ENCODE measurements at regions not wholly inside any gene's neighbourhood (a gene's known extent, or its start where the extent isn't known, plus 50 kb on each side); places are given as distances from the start of the nearest gene placed in this dataset.
"Not testable (repeated sequence)": the region's sequence is repeated elsewhere in the genome, so short reads cannot be mapped to it uniquely, and the experiment has no call there.

DNA sequence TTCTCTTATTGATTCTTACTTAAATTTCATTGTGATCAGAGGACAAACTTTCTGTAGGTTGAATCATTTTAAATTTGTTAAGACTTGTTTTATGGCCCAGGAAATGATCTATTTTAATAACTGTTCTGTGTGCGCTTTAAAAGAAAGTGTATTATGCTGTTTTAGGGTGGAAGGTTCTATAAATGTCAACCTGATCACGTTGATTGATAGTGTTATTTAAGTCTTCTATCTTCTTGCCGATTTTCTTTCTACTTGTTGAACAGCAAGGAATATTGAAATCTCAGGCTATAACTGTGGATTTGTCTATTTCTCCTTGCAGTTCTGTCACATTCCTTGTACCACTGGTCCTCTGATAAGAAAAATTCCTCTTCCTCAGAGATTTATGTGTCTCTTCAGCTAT, 112.7 kb downstream of the TANC2 start:
- DNase-seq (ENCODE audit: low spot score): no peak

DNA sequence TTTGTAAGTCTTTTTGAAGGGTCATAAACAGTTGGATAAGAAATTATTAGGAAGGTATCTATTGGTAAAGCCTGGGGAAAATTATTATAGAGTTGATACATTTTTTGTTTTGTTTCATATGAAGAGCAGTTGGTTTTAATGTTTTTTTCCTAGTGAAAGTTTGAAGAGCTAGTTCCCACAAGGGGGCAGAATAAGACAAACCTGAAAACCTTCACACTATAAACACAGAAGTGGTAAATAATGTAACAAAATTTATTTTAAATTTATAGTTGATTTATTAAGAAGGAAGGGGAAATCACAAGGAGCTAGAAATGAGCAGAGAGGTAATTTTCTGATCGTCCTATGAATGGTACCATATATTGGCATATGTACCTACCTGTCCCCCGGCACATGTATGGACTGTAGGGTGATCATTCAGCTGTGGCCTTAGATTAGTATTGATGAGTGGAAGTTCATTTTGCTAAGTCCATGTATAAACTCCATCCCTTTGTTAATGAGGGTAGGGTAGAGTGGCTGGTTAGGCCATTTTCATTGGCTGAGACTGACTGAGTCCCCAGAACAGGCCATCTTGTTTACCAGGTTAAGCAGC, 116.3 kb downstream of the TANC2 start:
- peak; percentile 38 for DNase-seq (ENCODE audit: low spot score)

DNA sequence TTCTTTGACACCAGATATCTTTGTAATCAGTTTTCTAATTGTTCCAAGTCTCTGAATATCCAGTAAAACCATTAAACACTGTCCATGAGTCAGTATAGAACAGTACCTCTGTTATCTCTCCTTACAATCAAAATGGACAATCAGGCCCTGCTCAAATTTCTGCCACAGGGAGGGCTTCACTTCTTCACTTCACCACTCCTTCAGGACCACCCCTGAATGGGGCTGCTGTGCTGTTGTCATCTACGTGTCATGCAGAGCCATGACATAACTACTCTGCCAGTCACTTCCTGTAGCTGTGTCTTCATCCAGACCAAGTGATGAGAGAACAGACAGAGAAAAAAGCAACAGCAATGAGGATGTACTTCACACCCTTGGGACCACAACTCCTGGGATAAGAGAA, 116.9 kb downstream of the TANC2 start:
- no peak for DNase-seq (ENCODE audit: low spot score)

DNA sequence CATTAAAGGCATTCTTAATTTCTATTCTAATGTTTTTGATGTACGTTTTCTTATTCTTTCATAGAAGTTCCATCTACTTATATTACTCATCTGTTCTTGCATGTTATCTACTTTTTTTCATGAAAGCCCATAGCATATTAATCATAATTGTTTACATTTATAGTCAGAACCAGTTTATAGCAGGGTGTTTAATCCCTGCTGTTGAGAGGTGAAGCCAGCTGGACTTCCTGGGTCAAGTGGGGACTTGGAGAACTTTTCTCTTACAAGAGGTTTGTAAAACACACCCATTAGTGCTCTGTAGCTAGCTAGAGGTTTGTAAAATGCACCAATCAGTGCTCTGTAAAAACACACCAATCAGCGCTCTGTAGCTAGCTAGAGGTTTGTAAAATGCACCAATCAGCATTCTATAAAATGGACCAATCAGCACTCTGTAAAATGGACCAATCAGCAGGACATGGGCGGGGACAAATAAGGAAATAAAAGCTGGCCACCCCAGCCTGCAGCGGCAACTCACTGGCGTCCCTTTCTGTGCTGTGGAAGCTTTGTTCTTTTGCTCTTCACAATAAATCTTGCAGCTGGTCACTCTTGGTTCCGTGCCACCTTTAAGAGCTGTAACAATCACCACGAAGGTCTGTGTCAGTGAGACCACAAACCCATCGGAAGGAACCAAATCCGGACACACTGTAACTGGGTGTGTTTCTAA, 120.6 kb downstream of the TANC2 start:
- DNase-seq (ENCODE audit: low spot score): no peak

DNA sequence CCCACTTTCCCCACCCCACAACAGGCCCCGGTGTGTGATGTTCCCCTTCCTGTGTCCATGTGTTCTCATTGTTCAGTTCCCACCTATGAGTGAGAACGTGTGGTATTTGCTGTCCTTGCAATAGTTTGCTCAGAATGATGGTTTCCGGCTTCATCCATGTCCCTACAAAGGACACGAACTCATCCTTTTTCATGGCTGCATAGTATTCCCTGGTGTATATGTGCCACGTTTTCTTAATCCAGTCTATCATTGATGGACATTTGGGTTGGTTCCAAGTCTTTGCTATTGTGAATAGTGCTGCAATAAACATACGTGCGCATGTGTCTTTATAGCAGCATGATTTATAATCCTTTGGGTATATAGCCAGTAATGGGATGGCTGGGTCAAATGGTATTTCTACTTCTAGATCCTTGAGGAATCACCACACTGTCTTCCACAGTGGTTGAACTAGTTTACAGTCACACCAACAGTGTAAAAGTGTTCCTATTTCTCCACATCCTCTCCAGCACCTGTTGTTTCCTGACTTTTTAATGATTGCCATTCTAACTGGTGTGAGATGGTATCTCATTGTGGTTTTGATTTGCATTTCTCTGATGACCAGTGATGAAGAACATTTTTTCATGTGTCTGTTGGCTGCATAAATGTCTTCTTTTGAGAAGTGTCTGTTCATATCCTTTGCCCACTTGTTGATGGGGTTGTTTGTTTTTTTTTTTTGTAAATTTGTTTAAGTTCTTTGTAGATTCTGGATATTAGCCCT, 124.5 kb downstream of the TANC2 start:
- not testable (repeated sequence) for DNase-seq (ENCODE audit: low spot score)

DNA sequence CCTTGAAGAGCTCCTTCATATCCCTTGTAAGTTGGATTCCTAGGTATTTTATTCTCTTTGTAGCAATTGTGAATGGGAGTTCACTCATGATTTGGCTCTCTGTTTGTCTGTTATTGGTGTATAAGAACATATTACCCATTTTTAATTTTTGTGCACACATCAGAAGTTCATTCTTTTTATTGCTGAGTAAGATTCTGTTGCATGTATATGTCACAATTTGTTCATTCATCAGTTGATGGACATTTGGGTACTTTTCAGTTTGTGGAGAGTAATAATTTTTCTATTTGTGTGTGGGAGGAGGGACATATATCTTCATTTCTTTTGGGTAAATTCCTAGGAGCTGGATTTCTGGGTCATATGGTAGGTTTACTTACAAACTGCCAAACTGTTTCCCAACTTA, 125.9 kb downstream of the TANC2 start:
- DNase-seq (ENCODE audit: low spot score): not testable (repeated sequence)

DNA sequence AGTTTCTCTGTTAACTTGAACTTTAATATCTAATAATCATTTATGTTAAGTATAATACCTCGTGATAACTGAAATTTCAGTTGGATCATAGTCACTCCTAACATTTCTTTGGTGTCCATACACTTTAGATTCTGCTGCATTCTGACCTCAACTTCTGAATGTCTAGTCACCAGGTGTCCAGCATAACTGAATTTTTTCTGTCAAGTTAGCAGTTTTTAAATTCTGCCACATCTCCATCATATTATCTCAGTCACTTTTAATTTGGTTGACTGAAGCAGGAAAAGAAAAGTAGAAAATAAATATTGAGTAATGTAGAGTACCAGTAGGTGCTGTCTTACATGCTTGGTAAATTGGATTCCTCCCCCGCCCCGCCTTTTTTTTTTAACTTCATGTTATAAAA, 128.6 kb downstream of the TANC2 start:
- no peak for DNase-seq (ENCODE audit: low spot score)

DNA sequence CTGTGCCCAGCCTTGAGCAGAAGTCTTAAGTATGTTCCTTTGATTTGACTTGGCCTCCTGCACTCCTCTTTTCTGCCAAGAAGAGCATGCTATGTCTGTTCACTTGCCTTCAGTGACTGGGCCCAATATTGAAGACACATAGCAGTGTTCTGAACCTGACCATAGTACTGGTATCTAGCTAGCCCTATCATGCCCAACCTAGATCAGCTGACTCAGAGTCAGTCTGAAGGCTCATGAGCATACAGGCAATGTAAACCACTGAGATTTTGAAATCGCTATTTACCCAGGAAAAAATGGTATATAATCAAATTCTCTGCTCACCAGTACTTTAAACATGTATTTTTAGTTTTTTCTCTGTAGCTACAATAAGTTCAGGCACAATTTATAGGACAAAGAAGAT, 129.4 kb downstream of the TANC2 start:
- no peak for DNase-seq (ENCODE audit: low spot score)

DNA sequence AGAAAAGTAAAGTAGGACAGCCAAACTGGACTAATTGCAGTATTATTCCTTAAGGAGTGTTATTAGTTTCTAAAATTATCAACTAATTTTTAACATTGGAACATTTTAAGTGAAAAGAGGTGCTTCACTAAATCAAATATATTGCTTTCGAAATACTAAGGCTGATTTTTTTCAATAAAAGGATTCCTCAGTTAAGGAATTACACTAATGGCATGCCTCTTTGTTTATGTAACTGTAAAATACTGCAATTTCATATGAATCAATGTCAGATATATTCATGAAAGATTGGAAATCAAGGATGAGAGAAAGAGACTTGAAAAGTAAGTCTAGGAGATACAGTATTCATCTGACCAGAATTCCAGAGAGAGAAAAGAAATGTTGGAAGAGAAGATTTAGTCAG, 129.8 kb downstream of the TANC2 start:
- DNase-seq (ENCODE audit: low spot score): no peak

DNA sequence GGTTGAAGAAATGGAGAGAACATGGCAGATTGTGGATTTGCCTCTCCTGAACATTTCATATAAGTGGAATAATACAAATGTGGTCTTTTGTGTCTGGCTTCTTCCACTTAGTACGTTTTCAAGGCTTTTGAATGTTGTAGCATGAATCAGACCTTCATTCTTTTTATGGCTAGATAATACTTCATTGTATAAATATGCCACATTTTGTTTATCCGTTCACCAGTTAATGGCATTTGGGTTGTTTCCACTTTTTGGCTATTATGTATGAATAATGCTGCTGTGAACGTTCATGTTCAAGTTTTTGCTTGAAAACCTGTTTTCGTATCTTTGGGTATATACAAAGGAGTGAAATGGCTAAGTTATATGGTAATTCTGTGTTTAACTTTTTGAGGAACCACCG, 130.4 kb downstream of the TANC2 start:
- DNase-seq (ENCODE audit: low spot score): no peak

DNA sequence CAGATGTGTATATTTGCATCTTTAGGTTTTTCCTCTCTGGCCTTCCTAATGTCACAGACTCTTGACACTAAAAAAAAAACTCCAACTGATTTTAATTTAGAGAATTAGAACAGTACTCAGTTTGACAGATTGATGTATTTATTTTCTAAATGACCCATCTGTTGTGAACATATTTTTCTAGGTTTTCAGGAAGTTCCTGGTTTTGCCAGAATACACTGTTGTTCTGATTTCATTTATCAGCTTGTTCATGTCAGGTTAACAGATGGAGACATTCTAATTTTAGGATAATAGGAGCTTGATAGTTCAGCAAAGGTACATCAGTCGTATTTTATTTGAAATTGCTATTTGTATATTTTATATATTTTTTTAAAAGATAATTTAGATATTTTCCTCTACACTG, 133.4 kb downstream of the TANC2 start:
- DNase-seq (ENCODE audit: low spot score): no peak

DNA sequence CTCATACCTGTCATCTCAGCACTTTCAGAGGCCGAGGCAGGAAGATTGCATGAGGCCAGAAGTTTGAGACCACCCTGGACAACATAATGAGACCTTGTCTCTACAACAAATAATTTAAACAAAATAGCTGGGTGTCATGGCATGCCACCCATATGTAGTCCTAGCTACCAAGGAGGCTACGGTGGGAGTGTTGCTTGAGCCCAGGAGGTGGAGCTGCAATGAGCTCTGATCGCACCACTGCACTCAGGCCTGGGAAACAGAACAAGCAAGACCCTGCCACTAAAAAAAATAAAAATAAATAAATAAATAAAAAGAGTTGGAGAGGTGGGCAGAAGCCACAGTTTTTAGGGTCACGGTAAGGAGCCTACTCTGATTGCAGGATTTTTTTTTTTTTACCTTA, 136.0 kb downstream of the TANC2 start:
- no peak for DNase-seq (ENCODE audit: low spot score)

DNA sequence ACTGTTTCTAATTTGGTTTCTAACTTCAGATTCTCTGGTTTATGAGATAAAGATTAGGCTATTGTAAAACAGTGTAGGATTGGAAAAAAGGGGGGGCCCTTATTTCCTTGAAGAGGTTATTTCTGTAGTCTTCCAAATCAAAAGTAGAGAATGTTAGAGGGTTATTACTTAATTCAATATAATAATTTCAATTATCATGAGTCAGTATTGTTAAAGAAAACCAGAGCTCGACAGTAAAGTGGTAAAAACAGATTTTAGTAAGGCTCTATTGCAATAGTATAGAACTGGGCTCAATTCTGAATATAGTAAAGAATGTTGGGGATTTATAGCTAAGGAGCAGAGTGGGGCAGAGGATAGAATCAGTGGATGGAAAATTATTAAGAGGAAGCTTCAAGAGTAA, 140.0 kb downstream of the TANC2 start:
- DNase-seq (ENCODE audit: low spot score): no peak

DNA sequence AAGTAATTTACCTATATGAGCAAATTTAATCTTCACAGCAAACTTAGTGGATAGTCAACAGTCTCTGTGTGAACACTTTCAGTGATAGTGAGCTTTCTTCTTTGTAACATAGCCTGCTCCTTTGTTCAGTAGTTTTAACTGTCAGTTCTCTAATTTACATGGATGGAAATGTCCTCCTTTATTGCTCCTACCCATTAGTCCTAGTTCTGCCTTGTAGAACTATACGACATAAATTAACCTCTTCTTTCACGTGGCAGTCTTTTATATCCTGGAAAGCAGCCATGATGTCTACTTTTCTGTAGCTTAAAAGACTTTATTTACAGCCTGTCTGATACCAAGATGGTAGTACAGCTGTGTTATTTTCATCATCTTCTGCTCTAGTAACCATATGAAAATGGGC, 143.6 kb downstream of the TANC2 start:
- DNase-seq (ENCODE audit: low spot score): no peak

DNA sequence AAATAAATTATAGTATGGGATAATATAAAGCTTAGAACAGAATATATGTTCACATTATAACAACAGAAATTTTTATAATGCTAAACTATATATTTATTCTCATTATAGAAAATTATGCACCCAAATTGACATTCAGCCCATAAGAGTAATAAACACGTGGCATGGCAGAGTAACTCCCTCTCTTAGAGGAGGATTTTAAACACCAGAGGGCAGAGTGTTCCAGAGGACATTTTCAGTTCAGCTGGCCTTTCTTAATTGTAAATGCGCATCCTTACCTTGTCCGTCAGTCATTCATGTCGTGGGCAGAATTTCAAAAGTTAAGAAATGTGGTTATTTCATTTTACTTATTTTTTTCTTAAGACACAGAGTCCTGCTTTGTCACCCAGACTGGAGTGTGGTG, 147.1 kb downstream of the TANC2 start:
- DNase-seq (ENCODE audit: low spot score): peak; percentile 60

DNA sequence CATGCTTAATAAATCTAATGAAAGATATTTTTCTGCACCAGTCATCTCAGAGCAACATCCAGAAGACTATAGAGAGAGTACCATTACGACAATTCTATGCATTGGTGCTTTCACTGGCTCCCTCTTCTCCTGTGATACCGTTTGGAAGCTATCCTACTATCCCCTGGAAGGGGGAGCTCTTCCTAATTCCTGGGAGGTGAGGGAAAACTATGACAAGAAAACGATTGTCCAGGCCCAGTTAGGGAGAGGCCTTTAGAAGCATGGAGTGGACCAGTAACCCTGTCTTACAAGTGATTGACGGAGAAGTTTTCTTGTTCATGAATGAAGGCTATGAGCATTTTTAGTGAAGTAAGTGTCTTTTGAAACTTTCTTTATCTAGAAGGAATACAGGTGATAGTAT, 150.2 kb downstream of the TANC2 start:
- peak; percentile 47 for DNase-seq (ENCODE audit: low spot score)

DNA sequence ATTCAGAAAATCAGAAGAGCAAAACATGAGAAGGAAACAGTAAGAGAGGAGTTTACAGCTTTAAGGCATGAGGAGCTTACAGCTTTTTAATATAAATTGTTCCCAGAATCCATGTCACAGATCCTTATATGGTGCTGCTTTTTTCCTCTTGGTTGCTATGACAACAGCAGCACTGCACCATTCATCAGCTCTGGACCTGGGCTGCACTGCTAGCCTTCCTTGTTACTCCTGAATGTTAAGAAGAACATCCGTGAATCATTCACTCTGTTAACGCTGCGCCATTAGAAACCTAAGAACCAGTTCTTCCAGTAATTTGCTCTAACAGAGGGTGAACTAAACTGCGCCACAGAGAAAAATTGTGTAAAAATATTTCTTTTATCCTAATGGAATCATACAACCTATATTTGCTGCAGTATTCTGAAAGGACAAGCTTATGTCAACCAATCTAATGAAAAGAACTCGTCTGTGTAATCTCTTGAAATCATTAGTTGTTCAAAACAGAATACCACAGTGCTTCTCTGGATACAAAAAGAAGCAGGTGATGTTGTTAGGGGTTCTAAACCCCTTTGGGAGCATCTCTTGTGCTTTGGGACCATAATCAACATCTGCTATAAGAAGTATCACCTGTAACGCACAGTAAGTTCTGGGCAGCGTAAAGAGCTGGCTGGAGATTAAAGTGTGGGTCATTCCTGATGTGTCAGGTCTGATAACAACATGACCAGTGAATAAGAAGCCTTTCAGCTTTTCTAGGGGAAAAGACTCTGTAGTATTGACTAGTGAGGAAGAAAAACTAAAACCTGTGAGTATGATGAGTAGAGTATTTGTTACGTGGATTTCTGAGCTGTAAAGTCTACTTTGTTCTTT, 151.2 kb downstream of the TANC2 start:
- peak; percentile 33 for DNase-seq (ENCODE audit: low spot score)

DNA sequence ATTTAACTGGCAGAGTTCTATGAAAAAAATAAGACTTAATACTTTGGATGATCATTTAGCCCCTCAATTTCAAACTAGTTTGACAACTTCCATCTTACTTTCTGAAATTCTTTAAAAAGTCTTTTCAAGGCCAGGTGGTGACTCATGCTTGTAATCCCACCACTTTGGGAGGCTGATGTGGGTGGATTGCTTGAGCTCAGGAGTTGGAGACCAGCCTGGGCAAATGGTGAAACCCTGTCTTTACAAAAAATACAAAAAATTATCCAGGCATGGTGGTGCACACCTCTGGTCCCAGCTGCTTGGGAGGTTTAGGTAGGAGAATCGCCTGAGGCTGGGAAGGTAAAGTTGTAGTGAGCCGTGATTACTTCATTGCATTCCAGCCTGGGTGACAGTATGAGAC, 154.4 kb downstream of the TANC2 start:
- no peak for DNase-seq (ENCODE audit: low spot score)

DNA sequence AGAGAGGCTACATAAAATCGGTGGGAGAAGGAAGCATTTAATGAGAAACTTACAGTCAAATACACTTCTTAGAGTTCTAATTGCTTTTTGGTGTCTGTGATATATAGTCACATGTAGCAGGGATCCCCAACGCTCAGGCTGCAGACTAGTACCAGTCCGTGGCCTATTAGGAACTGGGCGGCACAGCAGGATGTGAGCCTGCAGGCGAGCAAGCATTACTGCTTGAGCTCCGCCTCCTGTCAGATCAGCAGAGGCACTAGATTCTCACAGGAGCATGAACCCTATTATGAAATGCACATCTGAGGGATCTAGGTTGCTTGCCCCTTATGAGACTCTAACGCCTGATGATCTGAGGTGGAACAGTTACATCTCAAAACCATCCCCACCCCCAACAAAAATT, 158.5 kb downstream of the TANC2 start:
- DNase-seq (ENCODE audit: low spot score): no peak

DNA sequence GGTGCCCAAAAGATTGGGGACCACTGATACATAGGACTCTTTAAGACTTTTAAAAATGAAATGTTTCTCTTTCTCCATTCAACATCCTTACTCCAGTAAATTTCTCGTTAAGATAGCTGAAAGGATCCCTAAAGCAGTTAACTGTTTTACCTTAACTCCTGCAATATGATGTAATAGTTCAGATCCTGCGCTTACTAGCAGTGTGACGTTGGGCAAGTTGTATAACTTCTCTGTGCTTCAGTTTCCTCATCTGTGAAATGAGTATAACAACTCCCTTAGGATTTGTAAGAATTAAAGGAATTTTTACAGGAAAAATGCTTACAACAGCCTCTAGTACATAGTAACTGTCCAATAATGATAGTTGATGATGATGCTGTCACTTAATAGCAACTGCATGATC, 158.9 kb downstream of the TANC2 start:
- no peak for DNase-seq (ENCODE audit: low spot score)

DNA sequence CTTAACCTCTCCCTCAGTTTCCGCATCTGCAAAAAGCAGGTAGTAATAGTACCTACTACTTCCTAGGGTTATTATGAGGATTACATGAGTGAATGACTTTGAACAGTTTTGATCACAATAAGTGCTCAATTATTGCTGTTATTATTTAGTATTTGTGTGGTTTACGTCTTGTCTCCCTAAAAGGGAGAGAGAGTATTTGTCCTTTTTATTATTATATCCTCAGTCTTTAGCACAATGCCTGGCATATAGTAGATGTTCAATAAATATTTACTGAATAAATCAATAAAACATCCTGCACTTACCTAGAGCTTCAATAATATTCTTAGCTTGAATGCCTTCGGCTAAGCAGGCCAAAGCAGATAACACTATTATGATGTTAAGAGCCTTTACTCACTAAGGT, 160.0 kb downstream of the TANC2 start:
- no peak for DNase-seq (ENCODE audit: low spot score)

DNA sequence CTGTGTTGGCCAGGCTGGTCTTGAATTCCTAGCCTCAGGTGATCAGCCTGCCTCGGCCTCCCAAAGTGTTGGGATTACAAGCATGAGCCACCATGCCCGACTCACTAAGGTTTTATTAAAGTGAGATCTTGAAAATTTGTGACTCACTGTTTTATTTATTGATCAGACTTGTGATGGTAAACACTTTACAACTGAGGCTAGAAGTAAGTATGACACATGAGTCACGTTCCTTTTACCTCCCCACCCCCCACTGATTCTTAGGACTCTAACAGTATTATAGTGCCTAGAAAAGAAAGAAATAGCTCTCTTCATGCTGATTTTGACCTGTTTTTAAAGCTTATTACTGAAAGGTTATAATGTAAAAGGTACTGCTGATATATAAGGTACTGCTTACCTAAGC, 160.6 kb downstream of the TANC2 start:
- DNase-seq (ENCODE audit: low spot score): no peak

Data from D341Med (cell line).